Keratinocyte (primary cell): ENCODE measurements at regions not wholly inside any gene's neighbourhood (a gene's known extent, or its start where the extent isn't known, plus 50 kb on each side); places are given as distances from the start of the nearest gene placed in this dataset.

Experiments used
- DNase-seq: peaks from one replicate; pipeline ENCODE4 v3.0.0-alpha.2; 2011; ENCODE audit warnings: low read depth, missing footprints, low spot score
- FAIRE-seq: peaks from 2 replicates; lab custom pipeline; 2011; peaks lifted over from hg19 to GRCh38; lab: Jason Lieb, UNC
- H2AFZ ChIP-seq: 2 replicates; pipeline ENCODE4 v1.6.0; 2012; ENCODE audit warnings: low read length, control low read depth, inconsistent platforms; ENCODE audit not compliant: control insufficient read depth
- H3K27ac ChIP-seq: 2 replicates; pipeline ENCODE4 v1.5.1; 2011; ENCODE audit warnings: low read length; ENCODE audit not compliant: control insufficient read depth, insufficient read depth
- H3K27me3 ChIP-seq: 3 replicates; pipeline ENCODE4 v1.6.0; 2011; ENCODE audit warnings: low read length; ENCODE audit not compliant: control insufficient read depth, insufficient read depth; ENCODE audit errors: extremely low read depth
- H3K36me3 ChIP-seq, 2 experiments: 2 replicates in 1 of 2; 3 replicates in 1 of 2; pipeline ENCODE4 v1.5.1; 2011; ENCODE audit warnings: low read length in 2 of 2, mild to moderate bottlenecking in 1 of 2; ENCODE audit not compliant: control insufficient read depth in 2 of 2, insufficient read depth in 2 of 2; ENCODE audit errors: extremely low read depth in 1 of 2
- H3K4me1 ChIP-seq: 3 replicates; pipeline ENCODE4 v1.5.1; 2011; ENCODE audit warnings: low read length; ENCODE audit not compliant: control insufficient read depth, insufficient read depth; ENCODE audit errors: extremely low read depth
- H3K4me2 ChIP-seq: 3 replicates; pipeline ENCODE4 v1.6.0; 2011; ENCODE audit warnings: low read depth, low read length; ENCODE audit not compliant: control insufficient read depth, insufficient read depth; ENCODE audit errors: extremely low read depth
- H3K4me3 ChIP-seq, 3 experiments: fragments of 200-600 bp in 1 of 3; sonication (generic) in 1 of 3; 2 replicates in 2 of 3; 3 replicates in 1 of 3; pipeline ENCODE4 v1.5.1; 2011 to 2016; ENCODE audit warnings: low read length in 3 of 3, mild to moderate bottlenecking in 3 of 3, control low read depth in 2 of 3, inconsistent platforms in 1 of 3, low read depth in 1 of 3, mixed read lengths in 1 of 3, mixed run types in 1 of 3, moderate library complexity in 1 of 3; ENCODE audit not compliant: control insufficient read depth in 2 of 3, insufficient read depth in 2 of 3; ENCODE audit errors: extremely low read depth in 1 of 3
- H3K79me2 ChIP-seq: 2 replicates; pipeline ENCODE4 v1.6.0; 2012; ENCODE audit warnings: low read length; ENCODE audit not compliant: control insufficient read depth, insufficient read depth
- H3K9ac ChIP-seq: 3 replicates; pipeline ENCODE4 v1.6.0; 2011; ENCODE audit warnings: low read length; ENCODE audit not compliant: control insufficient read depth, insufficient read depth; ENCODE audit errors: extremely low read depth
- H3K9me1 ChIP-seq: 3 replicates; pipeline ENCODE4 v1.6.0; 2011; ENCODE audit warnings: low read length; ENCODE audit not compliant: control insufficient read depth, insufficient read depth; ENCODE audit errors: extremely low read depth
- H3K9me3 ChIP-seq: 2 replicates; pipeline ENCODE4 v1.5.1; 2012; ENCODE audit warnings: low read depth, low read length; ENCODE audit not compliant: control insufficient read depth
- H4K20me1 ChIP-seq: 3 replicates; pipeline ENCODE4 v1.6.0; 2011; ENCODE audit warnings: low read length; ENCODE audit not compliant: control insufficient read depth, insufficient read depth; ENCODE audit errors: extremely low read depth
- CTCF ChIP-seq, 3 experiments: IDR thresholded peaks in 1 of 3; conservative IDR thresholded peaks in 1 of 3; optimal IDR thresholded peaks in 1 of 3; 2 replicates in 2 of 3; 3 replicates in 1 of 3; pipeline versions ENCODE3 to v1.5.1; 2011; ENCODE audit warnings: low read length in 3 of 3, mild to moderate bottlenecking in 3 of 3, moderate library complexity in 2 of 3, control low read depth in 1 of 3, inconsistent platforms in 1 of 3; ENCODE audit not compliant: insufficient read depth in 2 of 3; ENCODE audit errors: extremely low read depth in 1 of 3
- EZH2 ChIP-seq: IDR thresholded peaks from one replicate; pipeline ENCODE4 v1.6.1; 2012; ENCODE audit warnings: inconsistent platforms, mild to moderate bottlenecking, low read length, moderate library complexity
- dilution Hi-C: fragments of 300-500 bp; cut with MboI; formaldehyde crosslinking; loops from one replicate; pipeline ENCODE4 v1.7.0; 2020; ENCODE audit warnings: low sequenced_read_pairs; ENCODE audit not compliant: extremely low pct_ligation_motif_present

- Histone ChIP-seq H3K9ac (no peak overlapping the region), H3K36me3 (no peaks in the 10 kb centered on the region), H3K27me3 (no peaks in the 10 kb centered on the region), H3K9me1 (no peaks in the 10 kb centered on the region), H3K27ac (no peak overlapping the region), H4K20me1 (no peaks in the 10 kb centered on the region), H3K79me2 (no peaks in the 10 kb centered on the region), H3K9me3 (no peaks in the 10 kb centered on the region), H3K4me1 (peaks cover 11% of the 10 kb centered on the region), H3K4me3 (no peak overlapping the region), H3K4me2 (no peak overlapping the region), H2AFZ (no peak overlapping the region)
- FAIRE-seq (no peak), DNase-seq (no peak)
- TF ChIP-seq CTCF (optimal IDR thresholded peaks at IDR 0.05 in 1 of 3, IDR thresholded peaks at IDR 0.05 in 1 of 3, conservative IDR thresholded peaks at IDR 0.05 in 1 of 3; ENCODE audit: extremely low read depth in 1 of 3, insufficient read depth in 2 of 3, low read length in 3 of 3): no peak
- dilution Hi-C loops: no loop called here
These were observed 232.2 kb upstream of the MEX3C start for GRCh38 chr18:51429644-51430043.

- H3K27me3 ChIP-seq: no peaks in the 10 kb centered on the region
- no peaks in the 10 kb centered on the region for H3K36me3 ChIP-seq
- H3K9ac ChIP-seq: no peak overlapping the region
- H3K4me1 ChIP-seq: peaks cover 11% of the 10 kb centered on the region
- DNase-seq: no peak
- peak overlapping the region; percentile 6 for H3K4me2 ChIP-seq
- FAIRE-seq: peak; percentile 17
- dilution Hi-C loops: no loop called here
- no peaks in the 10 kb centered on the region for H3K79me2 ChIP-seq
- TF ChIP-seq CTCF (optimal IDR thresholded peaks at IDR 0.05 in 1 of 3, IDR thresholded peaks at IDR 0.05 in 1 of 3, conservative IDR thresholded peaks at IDR 0.05 in 1 of 3; ENCODE audit: extremely low read depth in 1 of 3, insufficient read depth in 2 of 3, low read length in 3 of 3) (no peak), EZH2 (no peak)
- H3K9me1 ChIP-seq: no peaks in the 10 kb centered on the region
- no peaks in the 10 kb centered on the region for H4K20me1 ChIP-seq
- H2AFZ ChIP-seq: no peak overlapping the region
- H3K4me3 ChIP-seq: no peak overlapping the region
- H3K9me3 ChIP-seq: no peaks in the 10 kb centered on the region
- no peak overlapping the region for H3K27ac ChIP-seq
These were observed 233.1 kb upstream of the MEX3C start for GRCh38 chr18:51430538-51430937.
